Muscle of leg (tissue), 3 donors: ENCODE measurements at regions not wholly inside any gene's neighbourhood (a gene's known extent, or its start where the extent isn't known, plus 50 kb on each side); places are given as distances from the start of the nearest gene placed in this dataset.
"Not testable (repeated sequence)": the region's sequence is repeated elsewhere in the genome, so short reads cannot be mapped to it uniquely, and the experiment has no call there.

Source experiments
- DNase-seq: peaks from one replicate; pipeline ENCODE4 v3.0.0; 2013
- H3K27ac ChIP-seq: one replicate; pipeline ENCODE4 v1.5.1; 2013; ENCODE audit warnings: mild to moderate bottlenecking, low read length, control low read depth
- H3K27me3 ChIP-seq: one replicate; pipeline ENCODE4 v1.6.1; 2013; ENCODE audit warnings: low read length; ENCODE audit not compliant: control insufficient read depth, insufficient read depth
- H3K36me3 ChIP-seq: one replicate; pipeline ENCODE4 v1.6.1; 2013; ENCODE audit warnings: low read length; ENCODE audit not compliant: control insufficient read depth, insufficient read depth
- H3K4me1 ChIP-seq: one replicate; pipeline ENCODE4 v1.6.1; 2013; ENCODE audit warnings: low read length; ENCODE audit not compliant: control insufficient read depth, insufficient read depth
- H3K4me3 ChIP-seq: one replicate; pipeline ENCODE4 v1.5.1; 2013; ENCODE audit warnings: low read length, control low read depth
- H3K9me3 ChIP-seq: replicated peaks from 2 replicates; pipeline ENCODE4 v1.6.1; 2013; ENCODE audit warnings: low read depth, low read length; ENCODE audit not compliant: control insufficient read depth
- WGBS: methylation state at CpG from one replicate; pipeline ENCODE4 v1.1.5; 2013; ENCODE audit warnings: missing lambda C conversion rate; ENCODE audit not compliant: insufficient coverage; 5-methylcytosine and 5-hydroxymethylcytosine counted together

DNA sequence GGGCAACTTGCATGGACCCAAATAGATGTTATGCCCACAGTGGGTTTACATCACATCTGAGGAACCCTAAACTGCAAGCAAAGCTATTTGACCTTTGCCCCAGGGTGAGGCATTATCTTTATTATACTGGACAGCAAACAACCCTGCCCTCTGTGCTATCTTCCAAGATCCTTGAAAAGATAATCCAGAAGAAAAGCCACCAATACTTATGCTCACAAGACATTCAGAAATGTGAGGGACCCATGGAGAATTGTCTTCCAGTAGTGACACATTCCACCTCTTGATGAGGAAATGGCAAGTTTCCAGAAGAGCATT lies 53.0 kb upstream of the NDUFV2 start:
- Histone ChIP-seq H3K9me3 (peaks cover 8% of the 10 kb centered on the region), H3K27me3 (no peaks in the 10 kb centered on the region), H3K27ac (no peak overlapping the region), H3K4me3 (no peak overlapping the region), H3K36me3 (no peaks in the 10 kb centered on the region), H3K4me1 (no peaks in the 10 kb centered on the region)
- no peak for DNase-seq

DNA sequence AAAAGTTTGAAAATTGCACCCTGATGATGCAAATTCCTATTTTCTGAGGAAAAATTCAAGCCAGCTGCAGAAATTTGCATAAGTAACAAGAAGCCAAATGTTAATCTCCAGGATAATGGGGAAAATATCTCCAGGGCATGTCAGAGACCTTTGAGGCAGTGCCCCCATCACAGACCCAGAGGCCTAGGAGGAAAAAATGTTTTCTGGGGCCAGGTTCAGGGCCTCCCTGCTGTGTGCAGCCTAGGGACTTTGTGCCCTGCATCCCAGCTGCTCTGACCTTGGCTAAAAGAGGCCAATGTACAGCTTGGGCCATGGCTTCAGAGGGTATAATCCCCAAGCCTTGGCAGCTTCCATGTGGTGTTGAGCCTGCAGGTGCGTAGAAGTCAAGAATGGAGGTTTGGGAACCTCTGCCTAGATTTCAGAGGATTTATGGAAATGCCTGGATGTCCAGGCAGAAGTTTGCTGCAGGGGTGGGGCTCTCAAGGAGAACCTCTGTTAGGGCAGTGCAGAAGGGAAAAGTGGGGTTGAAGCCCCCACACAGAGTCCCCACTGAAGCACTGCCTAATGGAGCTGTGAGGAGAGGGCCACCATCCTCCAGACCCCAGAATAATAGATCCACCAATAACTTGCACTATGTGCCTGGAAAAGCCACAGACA lies 51.7 kb upstream of the NDUFV2 start:
- not testable (repeated sequence) for DNase-seq, H3K4me1 ChIP-seq
- WGBS, result 100% methylated on average over 1 of the region's 1 CpG

More for the DNA sequence above, 51.7 kb upstream of the NDUFV2 start:
- not testable (repeated sequence) for H3K4me3 ChIP-seq, H3K36me3 ChIP-seq, H3K27ac ChIP-seq, H3K27me3 ChIP-seq, H3K9me3 ChIP-seq
